GM21367 (cell line): ENCODE measurements at regions not wholly inside any gene's neighbourhood (a gene's known extent, or its start where the extent isn't known, plus 50 kb on each side); places are given as distances from the start of the nearest gene placed in this dataset.
"Not testable (repeated sequence)": the region's sequence is repeated elsewhere in the genome, so short reads cannot be mapped to it uniquely, and the experiment has no call there.

Experiments
- ATAC-seq: cut with Tn5 transposase; IDR thresholded peaks from one replicate; pipeline ENCODE4 v1.9.1; 2021; ENCODE audit not compliant: unreplicated experiment

- ATAC-seq: no peak
Observed at GRCh38 chr20:6355754-6356451, 233.1 kb upstream of the FERMT1 start.

- no peak for ATAC-seq
Observed at GRCh38 chr20:6348908-6349307, 226.1 kb upstream of the FERMT1 start.

- ATAC-seq: no peak
Observed at GRCh38 chr20:6347916-6348315, 225.1 kb upstream of the FERMT1 start.

GRCh38 chr20:6341491-6341890 is 218.7 kb upstream of the FERMT1 start:
- no peak for ATAC-seq

GRCh38 chr20:6339176-6339575 is 216.3 kb upstream of the FERMT1 start:
- no peak for ATAC-seq

- ATAC-seq: no peak
Observed at GRCh38 chr20:6333110-6333509, 210.3 kb upstream of the FERMT1 start.

- ATAC-seq: not testable (repeated sequence)
Observed at GRCh38 chr20:6321235-6321634, 198.4 kb upstream of the FERMT1 start.

GRCh38 chr20:6311841-6312655 is 189.2 kb upstream of the FERMT1 start:
- no peak for ATAC-seq

GRCh38 chr20:6311097-6311496 is 188.3 kb upstream of the FERMT1 start:
- no peak for ATAC-seq

- ATAC-seq: no peak
Observed at GRCh38 chr20:6305536-6305935, 182.7 kb upstream of the FERMT1 start.

GRCh38 chr20:6302041-6302440 is 179.2 kb upstream of the FERMT1 start:
- no peak for ATAC-seq

GRCh38 chr20:6299456-6299855 is 176.6 kb upstream of the FERMT1 start:
- no peak for ATAC-seq

GRCh38 chr20:6298049-6298448 is 175.2 kb upstream of the FERMT1 start:
- no peak for ATAC-seq

GRCh38 chr20:6295867-6296256 is 173.0 kb upstream of the FERMT1 start:
- no peak for ATAC-seq

GRCh38 chr20:6295127-6295866 is 172.5 kb upstream of the FERMT1 start:
- no peak for ATAC-seq

- no peak for ATAC-seq
Observed at GRCh38 chr20:6287471-6287870, 164.6 kb upstream of the FERMT1 start.

GRCh38 chr20:6282642-6283041 is 159.8 kb upstream of the FERMT1 start:
- no peak for ATAC-seq

GRCh38 chr20:6277661-6278240 is 154.9 kb upstream of the FERMT1 start:
- no peak for ATAC-seq

GRCh38 chr20:6270404-6270803 is 147.6 kb upstream of the FERMT1 start:
- not testable (repeated sequence) for ATAC-seq

- no peak for ATAC-seq
Observed at GRCh38 chr20:6269168-6269873, 146.5 kb upstream of the FERMT1 start.
